ENCODE measurements at regions not wholly inside any gene's neighbourhood (a gene's known extent, or its start where the extent isn't known, plus 50 kb on each side); places are given as distances from the start of the nearest gene placed in this dataset.

GRCh38 chr16:52953215-52953614 is 99.5 kb downstream of the CHD9NB start:
- H3K4me2 ChIP-seq (ENCODE audit: control insufficient read depth, extremely low read depth, insufficient read depth, low read depth, low read length), result no peak overlapping the region
- dilution Hi-C loops (cut with MboI; ENCODE audit: extremely low pct_ligation_motif_present, low sequenced_read_pairs), result no loop called here

GRCh38 chr16:52948946-52949345 is 103.8 kb downstream of the CHD9NB start:
- Histone ChIP-seq H3K4me2 (ENCODE audit: control insufficient read depth, extremely low read depth, insufficient read depth, low read depth, low read length) (no peak overlapping the region), H3K27me3 (ENCODE audit: control insufficient read depth, extremely low read depth, insufficient read depth, low read length) (peaks cover 7% of the 10 kb centered on the region), H4K20me1 (ENCODE audit: control insufficient read depth, extremely low read depth, insufficient read depth, low read length) (no peaks in the 10 kb centered on the region), H3K9me1 (ENCODE audit: control insufficient read depth, extremely low read depth, insufficient read depth, low read length) (no peaks in the 10 kb centered on the region), H3K36me3 (ENCODE audit: control insufficient read depth in 2 of 2, extremely low read depth in 1 of 2, insufficient read depth in 2 of 2, low read length in 2 of 2) (no peaks in the 10 kb centered on the region), H2AFZ (ENCODE audit: control insufficient read depth, low read length) (no peak overlapping the region), H3K9me3 (ENCODE audit: control insufficient read depth, low read depth, low read length) (no peaks in the 10 kb centered on the region), H3K4me1 (ENCODE audit: control insufficient read depth, extremely low read depth, insufficient read depth, low read length) (no peaks in the 10 kb centered on the region), H3K79me2 (ENCODE audit: control insufficient read depth, insufficient read depth, low read length) (no peaks in the 10 kb centered on the region), H3K9ac (ENCODE audit: control insufficient read depth, extremely low read depth, insufficient read depth, low read length) (no peak overlapping the region), H3K27ac (ENCODE audit: control insufficient read depth, insufficient read depth, low read length) (no peak overlapping the region), H3K4me3 (ENCODE audit: control insufficient read depth in 2 of 3, extremely low read depth in 1 of 3, insufficient read depth in 2 of 3, low read depth in 1 of 3, low read length in 3 of 3) (no peak overlapping the region)
- dilution Hi-C loops (cut with MboI; ENCODE audit: extremely low pct_ligation_motif_present, low sequenced_read_pairs), result no loop called here
- TF ChIP-seq EZH2 (IDR thresholded peaks at IDR 0.05; ENCODE audit: low read length) (no peak), CTCF (optimal IDR thresholded peaks at IDR 0.05 in 1 of 3, IDR thresholded peaks at IDR 0.05 in 1 of 3, conservative IDR thresholded peaks at IDR 0.05 in 1 of 3; ENCODE audit: extremely low read depth in 1 of 3, insufficient read depth in 2 of 3, low read length in 3 of 3) (no peak)
- FAIRE-seq (no peak), DNase-seq (ENCODE audit: low read depth, low spot score) (no peak)

More at GRCh38 chr16:52953215-52953614, 99.5 kb downstream of the CHD9NB start:
- H2AFZ ChIP-seq (ENCODE audit: control insufficient read depth, low read length), result no peak overlapping the region
- DNase-seq (ENCODE audit: low read depth, low spot score) (no peak), FAIRE-seq (no peak)
- no peak overlapping the region for H3K27ac ChIP-seq (ENCODE audit: control insufficient read depth, insufficient read depth, low read length)
- H3K4me1 ChIP-seq (ENCODE audit: control insufficient read depth, extremely low read depth, insufficient read depth, low read length), result no peaks in the 10 kb centered on the region
- H3K9ac ChIP-seq (ENCODE audit: control insufficient read depth, extremely low read depth, insufficient read depth, low read length), result no peak overlapping the region
- no peak overlapping the region for H3K4me3 ChIP-seq (ENCODE audit: control insufficient read depth in 2 of 3, extremely low read depth in 1 of 3, insufficient read depth in 2 of 3, low read depth in 1 of 3, low read length in 3 of 3)
- no peaks in the 10 kb centered on the region for H3K9me3 ChIP-seq (ENCODE audit: control insufficient read depth, low read depth, low read length)
- no peak for TF ChIP-seq CTCF (optimal IDR thresholded peaks at IDR 0.05 in 1 of 3, IDR thresholded peaks at IDR 0.05 in 1 of 3, conservative IDR thresholded peaks at IDR 0.05 in 1 of 3; ENCODE audit: extremely low read depth in 1 of 3, insufficient read depth in 2 of 3, low read length in 3 of 3)
- TF ChIP-seq EZH2 (IDR thresholded peaks at IDR 0.05; ENCODE audit: low read length), result no peak
- H3K27me3 ChIP-seq (ENCODE audit: control insufficient read depth, extremely low read depth, insufficient read depth, low read length), result peaks cover 7% of the 10 kb centered on the region
- H3K36me3 ChIP-seq (ENCODE audit: control insufficient read depth in 2 of 2, extremely low read depth in 1 of 2, insufficient read depth in 2 of 2, low read length in 2 of 2), result no peaks in the 10 kb centered on the region
- H4K20me1 ChIP-seq (ENCODE audit: control insufficient read depth, extremely low read depth, insufficient read depth, low read length), result no peaks in the 10 kb centered on the region
- H3K79me2 ChIP-seq (ENCODE audit: control insufficient read depth, insufficient read depth, low read length), result no peaks in the 10 kb centered on the region
- H3K9me1 ChIP-seq (ENCODE audit: control insufficient read depth, extremely low read depth, insufficient read depth, low read length), result no peaks in the 10 kb centered on the region

Measured in keratinocyte (primary cell).